Medulla oblongata (tissue), 1 donor: ENCODE measurements at regions not wholly inside any gene's neighbourhood (a gene's known extent, or its start where the extent isn't known, plus 50 kb on each side); places are given as distances from the start of the nearest gene placed in this dataset.
A peak's percentile ranks its signal among the peaks of the same experiment; 100 is the strongest.

ENCODE experiments used
- DNase-seq: peaks from one replicate; pipeline ENCODE4 v3.0.0-alpha.2; 2015; ENCODE audit errors: extremely low spot score

DNA sequence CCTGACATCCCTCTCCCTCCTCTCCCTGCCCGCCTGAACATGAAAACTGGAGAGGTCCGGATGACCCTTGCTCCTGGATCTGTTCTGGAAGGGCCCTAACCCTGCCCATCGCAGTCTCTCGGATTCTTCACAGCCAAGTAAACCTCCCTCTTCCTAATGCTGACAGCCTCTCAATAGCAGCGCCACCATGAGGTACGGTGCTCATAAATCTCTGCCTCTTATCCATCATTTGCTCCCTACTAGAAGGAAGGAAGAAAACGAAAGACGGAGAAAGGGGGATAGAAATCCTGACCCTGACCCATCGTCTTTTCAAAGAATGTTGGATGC lies 257.9 kb downstream of the BCL11A start:
- peak; percentile 78 for DNase-seq

DNA sequence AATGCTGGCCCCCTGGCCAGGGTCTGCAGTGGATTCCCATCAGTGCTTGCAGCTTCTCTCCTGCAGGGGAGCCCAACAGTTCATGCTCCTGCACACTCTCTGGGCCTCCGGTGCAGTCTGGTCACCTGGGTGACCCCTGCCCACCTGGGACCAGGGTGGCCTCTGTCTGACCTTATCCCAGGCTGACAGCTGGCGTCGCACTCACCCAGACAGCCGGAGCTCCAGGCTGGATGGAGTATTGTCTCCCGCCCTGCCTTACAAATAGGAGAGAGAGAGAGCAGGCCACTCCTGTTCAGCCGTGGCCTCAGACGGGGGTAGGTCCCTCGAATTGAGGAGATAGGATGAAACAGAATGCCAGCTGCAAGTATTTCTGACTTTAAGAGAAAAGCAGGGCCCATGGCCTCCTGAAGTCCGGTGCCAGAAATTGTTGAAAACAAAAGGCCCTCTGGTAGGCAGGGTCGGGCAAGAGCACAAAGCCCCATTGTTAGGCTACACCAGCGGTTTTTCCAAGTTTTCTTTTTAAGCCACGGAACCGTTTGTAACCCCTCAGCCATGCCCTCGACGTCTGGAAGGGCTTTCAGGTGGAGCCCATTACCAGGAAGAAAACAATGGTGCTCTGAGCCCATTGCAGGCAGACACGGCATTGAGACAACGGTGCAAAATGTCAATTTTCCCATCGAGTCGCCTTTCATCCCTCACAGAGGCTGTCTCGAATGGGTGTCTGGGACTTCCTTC lies 258.4 kb downstream of the BCL11A start:
- peak; percentile 77 for DNase-seq

- no peak for DNase-seq
These were observed 261.2 kb downstream of the BCL11A start for GRCh38 chr2:60292242-60292641.

GRCh38 chr2:60290509-60290908 lies 262.9 kb downstream of the BCL11A start:
- no peak for DNase-seq

DNA sequence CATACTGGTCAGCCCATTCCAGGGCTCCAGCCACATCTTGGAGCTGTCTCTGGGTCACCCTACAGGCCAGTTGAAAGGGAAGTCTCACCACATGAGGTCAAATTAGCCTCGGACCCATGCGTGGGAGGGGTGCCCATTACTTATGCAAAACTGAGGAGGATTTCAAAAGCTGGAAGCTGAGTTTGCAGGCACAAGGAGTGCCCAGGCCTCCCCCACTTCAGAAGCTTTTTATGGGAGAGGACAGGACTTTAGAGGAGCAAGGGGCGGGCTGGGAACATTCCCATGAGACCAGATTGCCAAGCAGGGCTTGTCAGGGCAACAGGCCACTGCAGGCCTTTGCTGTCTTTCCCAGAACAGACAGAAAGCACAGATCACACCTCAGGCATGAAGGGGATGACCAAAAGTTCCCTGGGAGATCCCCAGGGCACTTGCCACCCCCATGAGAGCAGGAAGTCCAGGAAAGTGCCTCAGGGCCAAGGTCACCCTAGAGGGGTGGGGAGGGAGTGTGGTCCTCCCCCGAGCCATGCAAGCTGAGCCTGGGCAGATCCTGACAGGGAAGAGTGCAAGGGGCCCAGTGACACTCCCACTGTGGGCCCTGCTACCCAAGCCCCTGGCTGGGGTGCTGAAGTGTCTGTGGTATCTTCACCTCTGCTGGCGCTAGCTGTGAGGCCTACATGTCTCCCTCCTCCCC lies 267.7 kb downstream of the BCL11A start:
- no peak for DNase-seq

DNA sequence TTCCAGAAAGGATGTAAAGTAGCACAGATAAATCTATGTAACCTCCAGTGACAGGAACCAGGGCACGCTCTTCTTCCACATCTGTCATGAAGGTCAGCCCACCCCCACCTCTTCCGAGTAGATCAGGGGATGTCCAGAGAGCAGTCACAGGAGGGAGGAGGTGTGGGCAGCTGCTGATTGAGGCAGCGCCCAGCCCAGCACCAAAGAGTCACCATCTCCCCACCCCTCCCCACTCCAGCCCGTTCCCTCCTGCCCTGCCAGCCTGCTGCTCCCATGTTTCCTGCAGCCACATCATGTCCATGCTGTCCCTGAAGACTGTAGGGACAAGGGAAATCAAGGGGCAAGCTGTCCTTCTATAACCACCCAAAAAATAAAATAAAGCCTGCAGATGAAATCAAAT lies 269.8 kb downstream of the BCL11A start:
- no peak for DNase-seq

DNA sequence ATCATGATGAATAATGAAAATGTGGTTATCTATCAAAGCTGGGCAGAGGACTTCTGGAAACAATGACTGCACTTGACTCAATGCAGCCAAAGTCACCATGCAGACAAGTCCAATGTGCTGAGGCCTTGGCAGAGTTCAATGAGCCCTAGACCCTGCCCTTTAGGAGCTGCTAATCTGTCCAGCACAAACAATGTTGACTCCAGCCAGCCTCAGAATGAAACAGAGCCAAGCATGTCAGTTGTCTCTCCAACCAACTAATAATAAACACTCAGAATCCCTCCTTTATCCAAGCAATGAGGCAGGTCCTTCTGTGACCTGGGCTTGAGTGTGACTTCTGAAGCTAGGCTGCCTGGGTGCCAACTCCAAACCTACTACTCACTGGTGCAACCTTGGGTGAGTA lies 270.6 kb downstream of the BCL11A start:
- DNase-seq: no peak

DNA sequence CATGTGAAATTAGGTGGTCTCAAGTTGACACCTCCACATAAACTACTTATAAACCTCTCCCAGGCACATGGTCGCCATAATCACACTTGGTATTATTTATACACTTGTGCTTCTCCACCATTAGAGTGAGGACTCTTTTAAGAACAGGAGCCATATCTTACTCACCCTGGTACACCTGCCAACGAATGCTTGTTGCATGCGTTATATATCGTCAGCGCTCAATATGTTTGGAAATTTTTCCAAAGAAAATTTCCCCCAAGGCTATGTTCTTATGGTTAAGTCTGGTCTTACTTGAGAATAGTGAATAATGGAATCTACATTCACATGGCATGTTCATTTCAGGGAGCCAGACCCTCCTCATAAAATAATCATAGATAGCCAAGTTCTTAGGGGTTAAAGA lies 271.7 kb downstream of the BCL11A start:
- DNase-seq: no peak

- DNase-seq: no peak
These were observed 273.2 kb downstream of the BCL11A start for GRCh38 chr2:60280238-60280637.

GRCh38 chr2:60278906-60279305 lies 274.5 kb downstream of the BCL11A start:
- DNase-seq: no peak

- no peak for DNase-seq
These were observed 277.5 kb downstream of the BCL11A start for GRCh38 chr2:60275958-60276357.

- DNase-seq: no peak
These were observed 279.6 kb downstream of the BCL11A start for GRCh38 chr2:60273836-60274235.

DNA sequence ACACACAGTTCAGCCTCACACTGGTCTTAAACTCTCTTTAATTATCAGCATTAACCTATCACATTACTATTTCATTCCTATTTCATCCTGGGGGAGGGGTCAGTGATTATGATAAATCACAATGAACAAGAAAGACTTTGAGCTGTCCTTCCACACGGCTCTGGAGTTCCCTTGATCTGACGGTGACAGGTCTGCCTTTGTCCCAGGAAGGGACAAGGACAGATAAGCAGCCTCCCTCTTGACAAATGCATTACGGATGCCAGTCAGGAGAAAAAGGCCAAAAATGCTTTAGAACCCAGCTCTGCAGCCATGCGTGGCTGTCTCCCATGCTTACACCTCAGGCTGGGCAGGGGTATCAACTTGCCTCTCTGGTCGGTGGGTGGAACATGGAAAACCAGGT lies 281.7 kb downstream of the BCL11A start:
- DNase-seq: no peak

DNA sequence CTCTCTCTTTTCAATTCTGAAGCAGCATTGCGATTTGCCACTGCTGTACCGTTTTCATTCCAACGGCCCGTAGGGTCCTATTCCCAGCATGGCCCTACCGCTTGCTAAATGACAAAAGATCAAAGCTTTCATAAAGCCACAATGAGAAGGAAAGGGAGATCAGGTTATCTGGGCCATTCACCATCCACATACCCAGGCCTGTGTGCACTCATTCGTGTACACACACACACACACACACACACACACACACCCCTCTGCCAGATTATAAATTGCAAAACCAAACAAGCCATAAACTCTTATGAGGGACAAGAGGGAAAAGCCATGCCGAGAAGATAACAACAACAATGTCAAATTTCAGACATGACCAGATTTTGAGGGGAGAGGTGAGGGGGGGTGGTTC lies 282.3 kb downstream of the BCL11A start:
- no peak for DNase-seq

DNA sequence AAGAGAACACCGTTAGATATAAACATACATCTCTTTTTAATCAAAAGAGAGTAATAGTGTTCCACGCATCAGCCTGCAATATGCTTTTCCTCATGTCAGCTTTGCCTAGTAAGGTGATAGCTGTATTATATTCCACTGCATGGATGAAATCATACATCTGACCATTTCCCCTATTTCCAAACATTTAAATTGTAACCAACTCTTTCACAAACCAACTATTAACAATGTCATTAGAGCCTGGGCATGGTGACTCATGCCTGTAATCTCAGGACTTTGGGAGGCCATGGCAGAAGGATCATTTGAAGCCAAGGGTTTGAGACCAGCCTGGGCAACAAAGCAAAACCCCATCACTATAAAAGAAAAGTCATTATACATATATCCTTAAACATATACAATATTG lies 284.8 kb downstream of the BCL11A start:
- no peak for DNase-seq

DNA sequence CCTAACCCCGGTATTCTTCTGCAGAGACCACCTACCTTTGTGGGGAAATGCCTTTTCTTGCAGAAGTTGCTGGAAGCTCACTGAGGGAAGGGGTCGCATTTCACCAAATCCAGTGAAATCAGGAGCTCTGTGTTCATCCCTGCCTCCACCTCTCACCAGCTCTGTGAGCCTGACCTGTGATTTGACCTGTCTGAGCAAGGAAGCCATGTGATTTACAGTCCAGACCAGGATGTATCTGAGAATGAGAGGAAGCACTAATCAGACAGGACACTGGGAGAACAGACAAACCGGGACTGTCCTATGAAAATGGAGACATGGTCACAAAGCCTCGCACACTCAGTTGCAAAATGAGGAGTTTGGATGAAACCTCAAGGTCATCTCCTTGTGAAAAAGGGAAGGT lies 285.4 kb downstream of the BCL11A start:
- DNase-seq: no peak

DNA sequence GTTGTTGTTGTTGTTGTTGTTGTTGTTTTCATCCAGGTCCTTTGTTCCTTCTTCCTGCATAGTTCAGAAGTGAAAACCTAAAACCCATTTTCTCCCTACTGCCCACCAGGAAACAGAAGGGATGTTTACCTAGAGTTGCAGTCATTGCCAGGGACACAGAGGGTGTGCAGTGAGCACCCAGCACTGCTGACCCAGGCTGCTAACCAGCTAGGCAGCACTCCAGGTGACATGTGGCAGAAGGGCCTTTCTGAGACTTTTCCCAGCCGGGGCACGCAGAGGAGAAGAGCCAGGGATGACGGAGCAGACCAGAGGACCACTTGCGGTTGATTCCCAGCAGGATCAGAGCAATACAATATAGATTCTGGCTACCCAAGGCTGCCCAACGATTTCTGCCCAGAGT lies 286.3 kb downstream of the BCL11A start:
- DNase-seq: no peak

GRCh38 chr2:60262178-60262577 lies 291.3 kb downstream of the BCL11A start:
- no peak for DNase-seq

GRCh38 chr2:60260639-60261296 lies 292.7 kb downstream of the BCL11A start:
- DNase-seq: no peak

DNA sequence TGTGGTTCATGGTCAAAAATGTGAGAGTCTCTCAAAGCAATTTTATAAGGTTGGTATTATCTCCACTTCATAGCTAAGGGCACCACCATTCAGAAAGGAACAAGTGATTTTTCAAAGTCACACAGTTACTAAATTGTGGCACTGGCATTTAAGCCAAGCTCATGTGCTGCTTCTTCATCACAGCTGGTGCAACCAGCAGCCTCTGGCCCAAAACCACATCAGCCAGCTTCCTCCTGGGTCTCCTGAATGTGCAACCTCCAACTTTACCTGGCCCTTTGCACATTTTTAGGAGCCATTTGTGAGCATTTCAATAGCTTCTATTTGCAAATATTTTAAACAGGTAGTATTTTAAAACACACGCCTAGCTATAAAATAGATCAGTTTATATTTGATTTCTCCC lies 293.7 kb downstream of the BCL11A start:
- DNase-seq: no peak

DNA sequence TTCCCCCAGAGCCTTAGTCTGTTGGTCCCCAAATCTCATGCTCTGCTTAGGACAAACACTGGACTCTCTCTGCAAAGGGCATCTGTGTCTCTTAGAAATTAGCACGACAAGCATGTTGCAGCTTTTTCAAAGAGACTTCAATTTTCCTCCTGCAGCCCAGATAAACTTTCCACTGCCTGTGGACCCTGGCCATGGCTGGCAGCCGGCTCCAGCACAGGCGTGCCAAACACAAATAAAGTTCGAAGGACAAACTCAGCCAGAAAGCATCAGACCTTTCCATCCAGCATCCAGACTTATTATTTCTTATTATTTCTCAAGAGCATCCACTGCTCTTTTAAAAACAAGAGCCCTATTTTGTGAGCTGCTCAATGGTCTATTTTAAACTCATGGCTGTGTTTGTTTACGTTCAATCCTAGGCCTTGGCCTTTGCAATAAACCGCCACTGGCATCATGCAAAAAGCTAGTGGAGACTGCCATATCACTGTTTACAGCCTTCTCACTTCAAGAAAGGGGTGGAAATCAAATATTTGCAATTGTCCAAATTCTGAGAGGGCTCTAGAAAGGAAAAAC lies 300.8 kb downstream of the BCL11A start:
- peak; percentile 15 for DNase-seq

GRCh38 chr2:60251247-60251646 lies 302.2 kb downstream of the BCL11A start:
- no peak for DNase-seq

DNA sequence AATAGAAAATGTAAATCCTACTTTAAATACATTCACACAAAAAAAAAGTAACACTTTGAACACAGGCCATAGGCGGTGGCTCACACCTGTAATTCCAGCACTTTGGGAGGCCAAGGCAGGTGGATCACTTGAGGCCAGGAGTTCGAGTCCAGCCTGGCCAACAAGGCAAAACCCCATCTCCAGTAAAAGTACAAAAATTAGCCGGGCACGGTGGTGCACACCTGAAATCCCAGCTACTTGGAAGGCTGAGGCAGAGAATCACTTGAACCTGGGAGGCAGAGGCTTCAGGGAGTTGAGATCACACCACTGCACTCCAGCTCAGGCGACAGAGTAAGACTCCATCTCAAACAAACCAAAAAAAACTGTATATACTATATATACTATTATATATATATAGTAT lies 303.6 kb downstream of the BCL11A start:
- DNase-seq: no peak
